NCI-H748 treated with DMSO at 0.1 percent for 48 hours (cell line): ENCODE measurements at regions not wholly inside any gene's neighbourhood (a gene's known extent, or its start where the extent isn't known, plus 50 kb on each side); places are given as distances from the start of the nearest gene placed in this dataset.
"Not testable (repeated sequence)": the region's sequence is repeated elsewhere in the genome, so short reads cannot be mapped to it uniquely, and the experiment has no call there.

Experiments
- DNase-seq: peaks from one replicate; lab custom pipeline; 2025; lab: John Stamatoyannopoulos, UW

GRCh38 chr5:56294354-56294753 lies 61.2 kb upstream of the ANKRD55 start:
- no peak for DNase-seq

- not testable (repeated sequence) for DNase-seq
Observed at GRCh38 chr5:56292874-56293273, 59.7 kb upstream of the ANKRD55 start.

DNA sequence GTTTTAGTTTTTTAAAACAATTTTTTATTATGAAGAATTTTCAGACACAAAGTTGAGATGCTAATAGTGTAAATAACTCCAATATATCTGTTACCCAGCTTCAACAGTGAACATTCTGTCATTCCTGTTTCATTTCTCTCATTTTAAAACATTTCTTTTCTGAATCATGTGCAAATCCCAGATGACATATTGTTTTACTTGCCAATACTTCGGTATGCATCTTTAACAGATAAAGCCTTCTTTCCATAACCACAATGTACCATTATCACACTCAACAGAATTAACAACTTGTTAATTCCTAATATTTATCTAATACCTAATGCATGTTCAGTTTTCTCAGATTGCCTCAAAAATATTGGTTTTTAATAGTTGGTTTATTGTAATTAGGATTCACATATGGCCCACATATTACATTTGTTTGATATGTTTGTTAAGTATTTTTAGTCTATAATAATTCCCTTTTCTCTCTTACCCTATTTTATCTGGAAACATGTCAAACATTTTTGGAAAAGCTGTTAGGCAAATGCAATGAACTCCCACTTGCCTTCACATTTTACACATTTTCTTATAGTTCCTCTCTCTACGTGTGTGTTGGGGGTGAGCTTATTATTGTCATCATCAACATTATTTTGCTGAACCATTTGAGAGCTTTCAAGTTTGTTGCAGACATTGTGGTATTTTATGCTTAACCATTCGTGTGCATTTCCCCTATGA lies 58.7 kb upstream of the ANKRD55 start:
- DNase-seq = no peak

GRCh38 chr5:56291079-56291643 lies 58.0 kb upstream of the ANKRD55 start:
- DNase-seq = no peak

DNA sequence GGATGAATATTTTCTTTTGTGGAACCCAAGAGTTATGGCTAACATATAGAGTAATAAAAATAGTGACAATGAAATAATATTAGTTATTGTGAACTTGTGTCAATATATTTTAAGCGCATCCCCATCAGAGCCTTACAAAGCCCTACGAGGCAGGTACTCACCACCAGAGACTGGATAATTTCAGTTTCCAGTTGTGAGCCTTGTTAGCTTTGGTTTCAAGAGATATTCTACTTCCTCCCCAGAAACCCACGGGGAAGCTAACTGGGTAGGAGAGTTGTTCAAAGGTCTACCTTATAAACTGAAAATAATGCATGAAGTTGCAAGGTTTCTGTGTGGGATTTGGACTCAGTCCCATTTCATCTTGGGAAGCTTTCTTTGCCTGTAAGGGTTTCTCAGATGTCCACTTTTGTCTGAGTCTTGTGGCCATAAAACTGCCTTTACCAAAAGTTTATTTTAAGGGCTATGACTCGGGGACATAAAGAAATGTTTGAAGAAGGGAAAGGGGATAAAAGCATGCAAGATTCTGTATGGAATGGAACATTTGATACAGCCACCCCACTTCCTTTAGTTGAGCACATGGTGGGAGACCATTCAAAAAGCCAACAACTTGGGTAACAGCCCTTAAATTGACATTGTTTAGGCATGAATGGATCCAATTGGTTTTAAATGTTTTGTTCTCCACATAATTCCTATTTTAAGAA lies 57.4 kb upstream of the ANKRD55 start:
- no peak for DNase-seq

- DNase-seq = no peak
Observed at GRCh38 chr5:56289602-56289987, 56.5 kb upstream of the ANKRD55 start.

DNA sequence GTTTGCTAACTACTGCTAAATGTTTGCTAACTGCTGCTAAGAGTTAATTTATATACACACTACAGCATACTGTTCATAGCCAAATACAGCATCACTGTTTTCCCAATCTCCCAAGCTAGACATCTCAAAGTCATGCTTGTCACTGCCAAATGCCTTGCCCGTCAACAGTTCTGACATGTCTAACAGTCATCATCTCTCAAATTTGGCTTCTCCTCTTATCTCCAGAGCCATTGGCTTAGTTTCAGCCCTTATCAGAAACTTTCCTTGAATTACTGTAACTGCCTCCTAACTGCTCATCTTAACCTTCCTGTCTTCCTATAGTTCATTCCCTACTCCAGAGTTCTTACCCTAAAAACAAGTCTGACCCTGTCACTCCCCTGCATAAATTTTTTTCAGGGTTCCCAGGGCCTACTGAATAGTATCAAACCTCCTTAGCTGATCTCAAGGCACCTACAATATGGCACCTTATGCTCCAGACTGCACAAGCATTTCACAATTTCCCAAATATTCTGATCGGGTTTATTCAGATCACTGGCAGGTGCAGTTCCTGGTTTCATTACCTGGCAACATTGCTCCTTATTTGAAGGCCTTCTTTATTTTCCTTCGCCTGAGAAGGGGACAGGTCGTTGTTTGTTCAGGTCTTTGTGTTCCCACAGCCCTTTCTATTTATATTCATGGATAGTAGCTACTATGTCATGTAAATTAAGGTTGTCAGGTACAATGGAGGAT lies 55.9 kb upstream of the ANKRD55 start:
- DNase-seq = no peak

DNA sequence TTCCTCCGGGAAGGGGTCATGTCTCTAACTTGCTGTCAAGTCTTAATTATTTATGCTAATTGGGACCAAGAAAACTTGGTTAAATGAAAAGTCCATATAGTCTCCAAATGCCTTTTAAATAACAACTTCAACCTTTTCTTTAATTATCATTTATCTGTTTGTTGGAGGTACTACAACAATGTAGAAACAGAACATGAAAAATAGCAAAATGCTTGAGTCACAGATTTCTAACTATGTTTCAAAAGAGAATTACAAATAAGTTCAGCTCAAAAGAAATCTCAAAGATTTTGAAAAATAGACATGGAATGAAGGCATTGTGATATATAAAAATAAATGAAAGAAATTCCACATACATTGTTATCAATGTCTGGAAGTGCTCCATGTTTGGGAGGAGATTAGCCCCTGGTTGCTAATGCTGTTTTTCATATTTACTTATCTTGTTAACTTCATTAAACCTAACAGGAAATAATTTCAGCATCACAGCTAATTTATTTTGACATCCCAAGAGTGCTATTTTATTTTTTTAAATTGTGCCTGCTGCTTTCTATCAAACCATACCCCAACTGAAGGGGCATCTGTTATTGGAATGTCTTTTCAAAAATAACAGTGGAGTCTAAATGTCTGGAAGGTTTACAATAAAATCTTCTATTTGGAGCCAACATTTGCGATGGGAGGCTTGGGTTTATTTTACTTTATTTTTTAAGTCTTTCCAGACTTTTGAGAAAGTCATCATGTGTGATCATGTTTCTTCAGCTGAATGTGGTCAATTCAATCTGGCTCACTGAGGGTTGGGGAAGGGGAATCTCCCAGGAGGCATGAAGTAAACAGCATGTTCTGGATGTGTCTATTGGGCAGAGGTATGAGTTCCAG lies 53.1 kb upstream of the ANKRD55 start:
- DNase-seq = no peak

DNA sequence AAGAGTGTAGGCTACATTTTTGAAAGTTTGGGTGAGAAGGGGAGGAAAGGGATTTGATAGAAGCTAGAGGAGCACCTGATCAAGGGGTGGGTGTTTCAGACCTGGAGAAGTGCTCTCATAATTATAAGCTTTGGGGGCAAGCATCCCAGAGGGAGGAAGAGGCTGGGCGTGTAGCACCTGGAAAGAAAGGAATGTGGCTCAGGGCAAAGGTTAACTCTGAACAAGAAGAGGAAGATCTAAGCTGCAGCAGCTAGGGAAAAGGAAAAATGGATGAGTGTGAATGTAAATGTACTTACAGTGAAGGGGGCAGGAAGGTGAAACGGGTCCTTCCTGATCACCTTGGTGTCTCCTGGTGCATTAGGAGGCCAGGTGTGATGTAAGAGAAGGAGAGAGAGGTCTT lies 49.8 kb upstream of the ANKRD55 start:
- no peak for DNase-seq
